Lung (tissue), 9 donors: ENCODE measurements at regions not wholly inside any gene's neighbourhood (a gene's known extent, or its start where the extent isn't known, plus 50 kb on each side); places are given as distances from the start of the nearest gene placed in this dataset.
"Not testable (repeated sequence)": the region's sequence is repeated elsewhere in the genome, so short reads cannot be mapped to it uniquely, and the experiment has no call there.

Source experiments
- ATAC-seq: fragments of 200-7000 bp; cut with Tn5 transposase; one replicate; pipeline ENCODE4 v1.9.1; 2020; ENCODE audit warnings: moderate number of reproducible peaks; ENCODE audit not compliant: insufficient read depth, low FRiP score
- DNase-seq, 3 donors: peaks; one replicate each; pipeline ENCODE4 v3.0.0-alpha.2; 2013 to 2017
- H3K27ac ChIP-seq, 2 donors: one replicate each; pipeline ENCODE4 v1.5.1; 2013; ENCODE audit warnings: mild to moderate bottlenecking in 2 of 2, moderate library complexity in 2 of 2, control low read depth in 1 of 2, inconsistent platforms in 1 of 2, low read depth in 1 of 2, low read length in 1 of 2
- H3K27me3 ChIP-seq, 3 donors: one replicate each; pipeline ENCODE4 v1.5.1; 2013; ENCODE audit warnings: low read length in 2 of 3; ENCODE audit not compliant: control insufficient read depth in 3 of 3, insufficient read depth in 3 of 3
- H3K36me3 ChIP-seq, 4 donors: one replicate each; pipeline ENCODE4 v1.5.1; 2013; ENCODE audit warnings: low read length in 4 of 4, mild to moderate bottlenecking in 1 of 4, moderate library complexity in 1 of 4; ENCODE audit not compliant: control insufficient read depth in 4 of 4, insufficient read depth in 4 of 4
- H3K4me1 ChIP-seq, 5 donors: one replicate each; pipeline ENCODE4 v1.5.1; 2013; ENCODE audit warnings: low read length in 5 of 5, mild to moderate bottlenecking in 2 of 5, moderate library complexity in 1 of 5; ENCODE audit not compliant: control insufficient read depth in 5 of 5, insufficient read depth in 5 of 5
- H3K4me3 ChIP-seq: one replicate; pipeline ENCODE4 v1.5.1; 2013; ENCODE audit warnings: mild to moderate bottlenecking, control low read depth, moderate library complexity
- H3K9ac ChIP-seq, 2 donors: one replicate each; pipeline ENCODE4 v1.5.1; 2013; ENCODE audit warnings: low read length in 2 of 2, control low read depth in 1 of 2; ENCODE audit not compliant: insufficient read depth in 1 of 2
- H3K9me3 ChIP-seq, 4 donors: one replicate each; pipeline ENCODE4 v1.5.1; 2013; ENCODE audit warnings: low read length in 3 of 4, mild to moderate bottlenecking in 1 of 4, moderate library complexity in 1 of 4; ENCODE audit not compliant: control insufficient read depth in 4 of 4, insufficient read depth in 3 of 4
- WGBS, 2 donors: extraction: QIAGEN DNeasy Blood & Tissue Kit; methylation state at CpG; one replicate each; pipeline ENCODE4 v1.1.7; 2013; 5-methylcytosine and 5-hydroxymethylcytosine counted together
- donor health status: Bipolar disorder and iron deficiency.
- donor health status: healthy.
- donor health status: DM: yes; HTN: yes; CAD: no.

GRCh38 chr3:195999176-195999575, 82.7 kb downstream of the TFRC start:
- H3K9me3 ChIP-seq, H3K9ac ChIP-seq, DNase-seq, ATAC-seq, H3K4me3 ChIP-seq, H3K27me3 ChIP-seq, H3K27ac ChIP-seq, H3K4me1 ChIP-seq, H3K36me3 ChIP-seq: not testable (repeated sequence)
- WGBS, 2 donors = 89 to 99% methylated on average over 6 of the region's 6 CpGs

- 88 to 98% methylated on average over 4 to 9 of the region's 18 CpGs for WGBS, 2 donors
- not testable (repeated sequence) for H3K27ac ChIP-seq, ATAC-seq, H3K4me1 ChIP-seq, H3K9ac ChIP-seq, H3K9me3 ChIP-seq, H3K27me3 ChIP-seq, H3K4me3 ChIP-seq, H3K36me3 ChIP-seq, DNase-seq
These were observed 85.6 kb downstream of the TFRC start for GRCh38 chr3:195996314-195996713.

GRCh38 chr3:195994343-195994742, 86.0 kb upstream of the TNK2 start:
- not testable (repeated sequence) for H3K27ac ChIP-seq, H3K9ac ChIP-seq, H3K4me3 ChIP-seq, H3K36me3 ChIP-seq, H3K27me3 ChIP-seq, ATAC-seq, H3K4me1 ChIP-seq, H3K9me3 ChIP-seq
- 20 to 26% methylated on average over 12 to 13 of the region's 14 CpGs for WGBS, 2 donors
- peak in 1 of 3 donors; percentile 7 for DNase-seq

- H3K4me1 ChIP-seq, DNase-seq, H3K36me3 ChIP-seq, H3K27me3 ChIP-seq, ATAC-seq, H3K27ac ChIP-seq, H3K9ac ChIP-seq, H3K9me3 ChIP-seq, H3K4me3 ChIP-seq: not testable (repeated sequence)
- WGBS, 2 donors = 94 to 98% methylated on average over 10 to 11 of the region's 11 CpGs
These were observed 85.3 kb upstream of the TNK2 start for GRCh38 chr3:195993671-195994070.

- not testable (repeated sequence) for H3K36me3 ChIP-seq, H3K27ac ChIP-seq, H3K27me3 ChIP-seq, DNase-seq, H3K9ac ChIP-seq, H3K4me3 ChIP-seq, ATAC-seq, H3K4me1 ChIP-seq, H3K9me3 ChIP-seq
- 96 to 98% methylated on average over 16 to 19 of the region's 20 CpGs for WGBS, 2 donors
These were observed 84.7 kb upstream of the TNK2 start for GRCh38 chr3:195992956-195993595.

- H3K36me3 ChIP-seq, H3K27me3 ChIP-seq, H3K4me3 ChIP-seq, H3K27ac ChIP-seq, H3K9me3 ChIP-seq, ATAC-seq, DNase-seq, H3K9ac ChIP-seq, H3K4me1 ChIP-seq: not testable (repeated sequence)
- WGBS, 2 donors = 94 to 96% methylated on average over 9 of the region's 12 CpGs
These were observed 83.6 kb upstream of the TNK2 start for GRCh38 chr3:195991986-195992385.

- not testable (repeated sequence) for H3K27ac ChIP-seq, H3K27me3 ChIP-seq, H3K4me1 ChIP-seq, H3K9ac ChIP-seq, H3K9me3 ChIP-seq, DNase-seq, ATAC-seq, H3K4me3 ChIP-seq, H3K36me3 ChIP-seq
- WGBS, 2 donors = 87 to 91% methylated on average over 12 of the region's 12 CpGs
These were observed 82.9 kb upstream of the TNK2 start for GRCh38 chr3:195991243-195991642.

- H3K4me3 ChIP-seq = peak overlapping the region; percentile 60
- WGBS, 2 donors = 47 to 50% methylated on average over 7 of the region's 7 CpGs
- not testable (repeated sequence) for DNase-seq, ATAC-seq, H3K27ac ChIP-seq, H3K9ac ChIP-seq, H3K27me3 ChIP-seq, H3K36me3 ChIP-seq, H3K9me3 ChIP-seq, H3K4me1 ChIP-seq
These were observed 82.5 kb upstream of the TNK2 start for GRCh38 chr3:195990841-195991174.
